HG03280 (cell line): ENCODE measurements at regions not wholly inside any gene's neighbourhood (a gene's known extent, or its start where the extent isn't known, plus 50 kb on each side); places are given as distances from the start of the nearest gene placed in this dataset.
"Not testable (repeated sequence)": the region's sequence is repeated elsewhere in the genome, so short reads cannot be mapped to it uniquely, and the experiment has no call there.

Experiments
- ATAC-seq: cut with Tn5 transposase; IDR thresholded peaks from one replicate; pipeline ENCODE4 v1.9.1; 2021; ENCODE audit warnings: mild to moderate bottlenecking, moderate library complexity; ENCODE audit not compliant: unreplicated experiment

- no peak for ATAC-seq
Observed at GRCh38 chr6:168915855-168916254, 337.8 kb downstream of the THBS2 start.

GRCh38 chr6:168915242-168915641 is 338.4 kb downstream of the THBS2 start:
- no peak for ATAC-seq

- no peak for ATAC-seq
Observed at GRCh38 chr6:168913866-168914469, 339.7 kb downstream of the THBS2 start.

- not testable (repeated sequence) for ATAC-seq
Observed at GRCh38 chr6:168913231-168913865, 340.3 kb downstream of the THBS2 start.

GRCh38 chr6:168909288-168909687 is 344.4 kb downstream of the THBS2 start:
- no peak for ATAC-seq

- ATAC-seq = no peak
Observed at GRCh38 chr6:168908887-168909286, 344.8 kb downstream of the THBS2 start.

GRCh38 chr6:168908166-168908565 is 345.5 kb downstream of the THBS2 start:
- ATAC-seq = no peak

- ATAC-seq = no peak
Observed at GRCh38 chr6:168906391-168906790, 347.3 kb downstream of the THBS2 start.

- no peak for ATAC-seq
Observed at GRCh38 chr6:168905451-168906090, 348.1 kb downstream of the THBS2 start.

- no peak for ATAC-seq
Observed at GRCh38 chr6:168903613-168904345, 349.9 kb downstream of the THBS2 start.

- ATAC-seq = no peak
Observed at GRCh38 chr6:168902075-168902474, 351.6 kb downstream of the THBS2 start.

- ATAC-seq = no peak
Observed at GRCh38 chr6:168901076-168901475, 352.6 kb downstream of the THBS2 start.

GRCh38 chr6:168896321-168896720 is 357.3 kb downstream of the THBS2 start:
- no peak for ATAC-seq

GRCh38 chr6:168895102-168895812 is 358.4 kb downstream of the THBS2 start:
- ATAC-seq = peak; percentile 96

- ATAC-seq = no peak
Observed at GRCh38 chr6:168892031-168892430, 361.6 kb downstream of the THBS2 start.

GRCh38 chr6:168890981-168891365 is 362.7 kb downstream of the THBS2 start:
- no peak for ATAC-seq

- no peak for ATAC-seq
Observed at GRCh38 chr6:168890306-168890980, 363.2 kb downstream of the THBS2 start.

- no peak for ATAC-seq
Observed at GRCh38 chr6:168888786-168889345, 364.8 kb downstream of the THBS2 start.

- no peak for ATAC-seq
Observed at GRCh38 chr6:168888102-168888501, 365.5 kb downstream of the THBS2 start.

GRCh38 chr6:168887621-168888020 is 366.0 kb downstream of the THBS2 start:
- no peak for ATAC-seq
